Endodermal cell (in vitro differentiated cells): ENCODE measurements at regions not wholly inside any gene's neighbourhood (a gene's known extent, or its start where the extent isn't known, plus 50 kb on each side); places are given as distances from the start of the nearest gene placed in this dataset.

Source experiments
- DNase-seq: peaks from one replicate; pipeline ENCODE4 v3.0.0-alpha.2; 2017
- H3K27ac ChIP-seq: 2 replicates; pipeline ENCODE4 v1.5.1; 2013; ENCODE audit warnings: mild to moderate bottlenecking, low read depth, low read length, moderate library complexity
- H3K27me3 ChIP-seq: 2 replicates; pipeline ENCODE4 v1.6.1; 2013; ENCODE audit warnings: mild to moderate bottlenecking, low read length, moderate library complexity; ENCODE audit not compliant: insufficient read depth, control insufficient read depth, poor library complexity, severe bottlenecking
- H3K36me3 ChIP-seq: 2 replicates; pipeline ENCODE4 v1.7.0; 2013; ENCODE audit warnings: mild to moderate bottlenecking, low read length, moderate library complexity; ENCODE audit not compliant: control insufficient read depth, insufficient read depth
- H3K4me1 ChIP-seq: one replicate; pipeline ENCODE4 v1.7.0; 2013; ENCODE audit warnings: low read length; ENCODE audit not compliant: control insufficient read depth, insufficient read depth
- H3K4me3 ChIP-seq: 2 replicates; pipeline ENCODE4 v1.5.1; 2013; ENCODE audit warnings: mild to moderate bottlenecking, low read length, moderate library complexity
- H3K9ac ChIP-seq: 2 replicates; pipeline ENCODE4 v1.6.1; 2013; ENCODE audit warnings: mild to moderate bottlenecking, low read length, moderate library complexity; ENCODE audit not compliant: poor library complexity, severe bottlenecking; ENCODE audit errors: extremely low read depth
- H3K9me3 ChIP-seq: 2 replicates; pipeline ENCODE4 v1.6.1; 2013; ENCODE audit warnings: mild to moderate bottlenecking, low read length, moderate library complexity; ENCODE audit not compliant: control insufficient read depth
- H3K27ac Mint-ChIP-seq: 2 replicates; pipeline ENCODE4 v1.8.0; 2020; ENCODE audit warnings: mixed read lengths
- H3K27me3 Mint-ChIP-seq: 2 replicates; pipeline ENCODE4 v1.8.0; 2021; ENCODE audit warnings: mild to moderate bottlenecking, mixed read lengths; ENCODE audit not compliant: insufficient read depth
- H3K36me3 Mint-ChIP-seq: 2 replicates; pipeline ENCODE4 v1.8.0; 2020; ENCODE audit warnings: low read depth, mixed read lengths
- H3K4me1 Mint-ChIP-seq: 2 replicates; pipeline ENCODE4 v1.8.0; 2020; ENCODE audit warnings: mixed read lengths
- H3K4me3 Mint-ChIP-seq: 2 replicates; pipeline ENCODE4 v1.8.0; 2020; ENCODE audit warnings: mild to moderate bottlenecking, moderate library complexity, mixed read lengths
- H3K9me3 Mint-ChIP-seq: 2 replicates; pipeline ENCODE4 v1.8.0; 2020; ENCODE audit warnings: mild to moderate bottlenecking, mixed read lengths
- CTCF ChIP-seq: fragments of 200-600 bp; sonication (generic); conservative IDR thresholded peaks from 2 replicates; pipeline ENCODE4 v1.5.0; 2021; ENCODE audit warnings: antibody characterized with exemption, mild to moderate bottlenecking
- WGBS, 2 experiments: methylation state at CpG; one replicate each; pipeline versions ENCODE4 v1.1.5 to v1.1.7; 2013; ENCODE audit warnings: missing lambda C conversion rate in 2 of 2, mixed read lengths in 1 of 2; ENCODE audit not compliant: insufficient coverage in 1 of 2, insufficient read length in 1 of 2; 5-methylcytosine and 5-hydroxymethylcytosine counted together

GRCh38 chr10:105956550-105956949, 1208.0 kb downstream of the SORCS1 start:
- peaks cover 13% of the 10 kb centered on the region for H3K4me1 Mint-ChIP-seq
- H3K4me3 Mint-ChIP-seq, result no peak overlapping the region
- Histone ChIP-seq H3K27me3 (no peaks in the 10 kb centered on the region), H3K36me3 (no peaks in the 10 kb centered on the region), H3K27ac (no peak overlapping the region), H3K9ac (no peak overlapping the region), H3K9me3 (no peaks in the 10 kb centered on the region), H3K4me1 (peaks cover 3% of the 10 kb centered on the region), H3K4me3 (no peak overlapping the region)
- no peak for TF ChIP-seq CTCF
- H3K36me3 Mint-ChIP-seq, result no peaks in the 10 kb centered on the region
- 89% methylated on average over 1 of the region's 1 CpG; no CpG with 5 or more reads in 1 of the 2 experiments for WGBS, 2 experiments
- H3K9me3 Mint-ChIP-seq, result no peaks in the 10 kb centered on the region
- no peaks in the 10 kb centered on the region for H3K27me3 Mint-ChIP-seq
- no peak for DNase-seq
- no peak overlapping the region for H3K27ac Mint-ChIP-seq

- Mint-ChIP-seq H3K36me3 (no peaks in the 10 kb centered on the region), H3K9me3 (no peaks in the 10 kb centered on the region), H3K27ac (no peak overlapping the region), H3K4me1 (peaks cover 13% of the 10 kb centered on the region), H3K4me3 (no peak overlapping the region), H3K27me3 (no peaks in the 10 kb centered on the region)
- Histone ChIP-seq H3K36me3 (no peaks in the 10 kb centered on the region), H3K27me3 (no peaks in the 10 kb centered on the region), H3K27ac (no peak overlapping the region), H3K9me3 (no peaks in the 10 kb centered on the region), H3K4me1 (peaks cover 3% of the 10 kb centered on the region), H3K9ac (no peak overlapping the region), H3K4me3 (no peak overlapping the region)
- TF ChIP-seq CTCF, result no peak
- WGBS, 2 experiments, result 87 to 100% methylated on average over 2 to 3 of the region's 3 CpGs
- DNase-seq, result no peak
These were observed 1210.6 kb downstream of the SORCS1 start for GRCh38 chr10:105953861-105954260.

- H3K27me3 Mint-ChIP-seq, result no peaks in the 10 kb centered on the region
- WGBS, 2 experiments, result 98% methylated on average over 4 of the region's 4 CpGs; no CpG with 5 or more reads in 1 of the 2 experiments
- TF ChIP-seq CTCF, result no peak
- Histone ChIP-seq H3K27me3 (no peaks in the 10 kb centered on the region), H3K9ac (no peak overlapping the region), H3K27ac (no peak overlapping the region), H3K9me3 (no peaks in the 10 kb centered on the region), H3K4me3 (no peak overlapping the region), H3K4me1 (peaks cover 3% of the 10 kb centered on the region), H3K36me3 (no peaks in the 10 kb centered on the region)
- DNase-seq, result no peak
- H3K27ac Mint-ChIP-seq, result peak overlapping the region; percentile 65
- H3K4me3 Mint-ChIP-seq, result no peak overlapping the region
- H3K9me3 Mint-ChIP-seq, result no peaks in the 10 kb centered on the region
- H3K4me1 Mint-ChIP-seq, result peaks cover 13% of the 10 kb centered on the region
- H3K36me3 Mint-ChIP-seq, result no peaks in the 10 kb centered on the region
These were observed 1211.5 kb downstream of the SORCS1 start for GRCh38 chr10:105953056-105953455.
